Activated CD8-positive, alpha-beta memory T cell treated with anti-CD3 and anti-CD28 coated beads, Interleukin-2, amount 50 U/mL, for 1 hour (primary cell): ENCODE measurements at regions not wholly inside any gene's neighbourhood (a gene's known extent, or its start where the extent isn't known, plus 50 kb on each side); places are given as distances from the start of the nearest gene placed in this dataset.

Source experiments
- DNase-seq: peaks from one replicate; pipeline ENCODE4 v3.0.0-alpha.2; 2020; ENCODE audit errors: extremely low read depth

DNA sequence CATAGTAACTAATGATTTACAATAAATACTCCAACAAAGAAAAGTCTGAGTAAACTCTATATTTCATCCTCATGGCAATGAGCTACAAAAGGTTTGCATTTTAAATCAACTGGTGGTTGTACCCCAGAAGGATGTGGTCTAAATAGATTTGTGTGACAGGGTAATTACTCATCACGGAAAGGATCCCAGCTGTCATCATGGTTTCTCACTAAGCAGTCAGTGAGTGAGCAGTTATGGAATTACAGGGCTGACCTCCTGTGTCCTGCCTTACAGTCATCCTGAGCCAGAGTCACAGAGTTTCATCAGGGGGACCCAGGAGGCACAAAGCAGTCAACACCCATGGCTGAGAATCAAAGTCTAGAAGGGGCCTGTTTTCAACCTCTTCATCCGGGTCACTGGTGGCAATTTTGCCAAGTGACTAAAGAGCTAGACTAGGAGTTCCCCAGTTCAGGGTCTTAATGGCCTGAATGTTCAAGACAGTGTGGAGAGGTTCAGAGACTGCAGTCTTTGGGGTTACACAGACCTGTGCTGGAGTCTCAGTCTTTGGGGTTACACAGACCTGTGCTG is 210.7 kb upstream of the SLC24A2 start:
- DNase-seq = no peak

DNA sequence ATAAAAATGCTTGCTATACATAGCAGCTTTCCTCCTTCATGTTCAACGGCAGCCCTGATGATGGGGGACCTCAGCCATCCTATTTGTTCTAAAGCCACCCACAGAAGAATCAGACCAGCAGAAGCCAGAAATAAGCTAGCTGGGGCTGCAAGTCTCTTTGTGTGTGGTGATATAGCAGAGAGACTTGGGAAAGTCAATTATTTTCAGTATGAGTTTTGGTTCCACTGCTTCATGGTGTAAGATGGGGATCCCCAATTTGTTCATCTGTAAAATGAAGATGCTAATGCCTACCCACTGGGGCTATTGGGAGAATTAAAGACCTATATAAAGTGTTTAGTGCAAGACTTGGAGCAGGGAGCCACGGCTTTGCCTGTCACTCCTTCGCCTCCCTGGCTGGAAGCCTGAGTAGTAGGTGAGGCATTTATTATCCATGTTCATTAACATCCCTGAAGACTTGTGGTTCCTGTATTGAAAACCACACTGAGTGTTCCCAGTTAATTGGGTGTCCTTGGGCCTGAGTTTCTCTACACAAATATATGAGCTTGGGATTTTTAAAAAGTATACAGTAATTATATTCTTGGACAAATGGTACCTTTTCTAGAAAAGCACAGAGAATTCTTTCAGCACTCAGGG is 210.1 kb upstream of the SLC24A2 start:
- DNase-seq = no peak

GRCh38 chr9:19998153-19998552 is 209.3 kb upstream of the SLC24A2 start:
- no peak for DNase-seq

GRCh38 chr9:19995619-19996018 is 206.8 kb upstream of the SLC24A2 start:
- DNase-seq = no peak

DNA sequence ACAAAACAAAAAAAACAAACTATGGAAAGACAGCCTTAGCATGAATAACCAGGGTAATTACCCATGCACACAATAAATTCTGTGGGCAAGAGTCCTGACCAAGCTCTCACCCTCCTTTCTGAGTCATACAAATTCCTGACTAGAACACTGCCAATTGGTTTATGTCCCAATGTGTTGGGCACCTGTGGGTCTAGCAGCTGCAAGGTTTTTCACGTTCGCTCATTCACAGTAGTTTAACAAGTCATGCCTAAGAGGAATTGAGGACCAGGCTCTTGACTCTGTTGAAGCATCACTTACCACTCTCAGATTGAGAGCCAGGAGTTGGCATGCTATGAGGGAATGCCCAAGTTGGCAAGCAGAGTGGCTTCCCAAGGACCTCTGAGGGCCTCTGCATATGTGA is 205.5 kb upstream of the SLC24A2 start:
- DNase-seq = no peak

- no peak for DNase-seq
These were observed 203.7 kb upstream of the SLC24A2 start for GRCh38 chr9:19992556-19992955.

GRCh38 chr9:19989213-19989612 is 200.4 kb upstream of the SLC24A2 start:
- DNase-seq = no peak

DNA sequence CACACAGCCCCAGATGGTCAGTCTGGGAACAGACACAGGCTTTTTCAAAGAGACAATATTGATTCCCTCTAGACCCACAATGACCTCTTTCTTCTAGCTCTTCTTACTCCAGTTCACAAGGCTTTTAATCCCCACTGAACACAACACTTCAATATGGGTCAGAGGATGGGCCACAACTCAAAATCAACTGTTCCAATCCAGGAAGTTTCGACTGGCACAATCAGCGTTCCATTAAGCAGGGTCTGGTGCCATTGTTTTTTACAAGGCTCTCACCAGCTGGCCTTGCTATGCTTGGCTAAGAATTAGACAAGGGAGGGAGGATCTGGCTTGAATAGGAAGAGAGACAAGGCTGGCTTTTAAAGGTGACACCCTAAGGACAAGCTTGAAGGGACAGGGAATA is 199.4 kb upstream of the SLC24A2 start:
- DNase-seq = no peak

DNA sequence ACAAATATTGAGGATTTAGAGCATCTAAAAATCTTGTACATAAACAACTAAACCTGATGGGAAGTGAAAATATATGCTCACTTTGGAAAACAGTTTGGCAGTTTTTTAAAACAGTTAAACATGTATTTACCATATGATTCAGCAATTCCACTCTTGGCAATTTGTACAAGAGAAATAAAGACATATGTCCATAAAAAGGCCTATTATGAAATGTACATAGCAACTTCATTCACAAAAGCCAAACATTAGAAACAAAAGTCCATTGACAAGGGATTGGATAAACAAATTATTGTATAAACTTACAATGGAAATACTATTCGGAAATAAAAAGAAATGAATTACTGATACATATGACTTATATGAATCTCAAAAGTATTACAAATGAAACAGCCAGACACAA is 196.2 kb upstream of the SLC24A2 start:
- no peak for DNase-seq

GRCh38 chr9:19976226-19976625 is 187.4 kb upstream of the SLC24A2 start:
- no peak for DNase-seq

DNA sequence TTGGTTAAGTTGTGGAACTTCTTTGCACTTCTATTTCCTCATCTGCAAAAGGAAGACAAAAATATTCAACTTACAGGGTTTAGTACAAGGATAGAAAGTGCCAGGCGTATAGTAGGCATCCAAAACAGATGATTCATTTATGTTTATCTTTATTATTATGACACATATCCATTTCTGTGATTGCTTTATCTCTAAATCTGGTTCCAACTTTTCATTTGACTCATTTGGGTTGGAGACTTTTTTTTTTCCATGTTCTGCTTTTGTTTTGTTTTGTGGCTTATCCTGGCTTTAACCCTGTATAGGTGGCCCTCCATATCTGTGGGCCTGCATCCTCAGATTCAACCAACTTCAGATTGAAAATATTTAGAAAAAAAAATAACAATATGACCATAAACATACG is 186.7 kb upstream of the SLC24A2 start:
- DNase-seq = no peak

- no peak for DNase-seq
These were observed 180.9 kb upstream of the SLC24A2 start for GRCh38 chr9:19969721-19970120.

GRCh38 chr9:19967888-19968459 is 179.1 kb upstream of the SLC24A2 start:
- DNase-seq = no peak

DNA sequence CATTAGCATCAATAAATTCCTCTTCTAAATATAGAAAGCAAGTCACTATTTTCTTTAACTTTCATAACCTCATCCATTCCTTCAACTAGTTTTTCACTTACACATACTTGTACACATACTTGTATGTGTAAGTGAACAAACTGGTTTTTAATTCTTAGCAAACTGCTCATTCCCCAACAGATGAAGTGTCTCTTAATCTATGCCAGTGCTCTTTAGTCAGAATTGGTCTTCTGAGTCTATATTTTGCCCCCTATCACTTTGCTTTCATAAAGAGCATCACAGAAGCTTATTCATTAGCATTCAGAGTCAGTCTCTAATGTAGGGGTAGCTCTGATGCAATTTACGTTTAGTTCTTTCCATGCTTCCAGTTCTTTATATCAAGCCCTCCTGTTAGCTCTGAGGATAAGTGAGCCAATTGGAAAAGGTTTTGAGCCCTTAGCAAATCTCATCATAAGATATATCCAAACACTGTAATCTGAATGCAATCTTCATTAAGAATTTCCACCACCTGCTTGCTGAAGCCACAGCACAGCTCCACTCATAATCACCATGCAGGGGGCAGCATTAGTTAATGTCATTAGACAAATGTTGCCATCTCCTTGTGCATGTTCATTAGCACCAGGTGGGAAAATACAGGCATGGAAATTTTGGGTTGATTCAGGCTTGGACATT is 178.5 kb upstream of the SLC24A2 start:
- DNase-seq = no peak

DNA sequence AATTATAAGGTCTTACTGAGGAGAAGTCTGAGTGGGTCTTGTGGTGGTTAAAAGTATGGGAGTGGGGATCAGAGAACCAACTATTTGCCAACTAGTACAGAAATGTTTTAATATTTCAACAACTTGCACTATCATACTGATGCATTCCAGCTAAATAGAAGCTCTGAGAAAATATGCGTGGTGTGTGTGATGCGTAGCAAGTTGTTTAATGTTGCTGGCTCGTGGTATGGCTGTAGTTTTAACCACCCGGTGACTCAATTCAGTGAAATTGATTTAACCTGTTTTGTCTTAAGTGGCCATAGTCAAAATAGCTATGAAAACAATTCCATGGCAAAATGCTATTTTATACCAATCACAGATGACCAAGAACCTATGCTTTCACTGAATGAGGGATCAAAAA is 176.5 kb upstream of the SLC24A2 start:
- DNase-seq = no peak

- no peak for DNase-seq
These were observed 159.2 kb upstream of the SLC24A2 start for GRCh38 chr9:19947996-19948395.

DNA sequence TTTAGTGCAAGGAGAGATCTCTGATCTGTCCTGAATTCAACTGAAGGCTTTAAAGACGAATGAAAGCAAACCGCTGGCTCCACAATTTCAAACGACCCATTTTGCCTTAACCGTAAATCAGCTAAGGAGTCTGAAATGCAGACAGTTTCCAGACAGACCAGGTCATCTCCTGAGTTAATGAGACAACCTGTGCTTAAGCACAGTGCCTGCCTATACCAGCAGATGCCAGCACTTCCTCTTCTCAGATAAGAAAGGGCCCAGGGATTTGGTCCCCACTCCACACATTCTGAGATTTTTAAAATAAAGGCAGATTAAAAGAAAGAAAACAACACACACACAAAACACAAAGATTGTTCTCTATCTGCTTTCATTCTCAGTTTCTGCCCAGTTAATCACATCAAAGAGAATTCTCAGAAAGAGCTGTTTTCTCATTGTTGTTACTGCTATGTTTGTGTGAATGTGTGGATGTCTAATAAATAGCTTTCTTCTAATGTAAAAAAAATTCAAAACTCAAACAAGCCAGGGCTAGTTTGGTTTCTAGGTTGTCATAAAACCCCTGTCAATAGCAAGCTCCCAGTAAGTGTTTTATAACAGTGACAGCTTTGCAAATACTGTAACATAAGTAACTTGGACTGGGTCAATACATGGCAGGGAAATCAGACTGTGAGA is 157.7 kb upstream of the SLC24A2 start:
- DNase-seq = no peak

GRCh38 chr9:19941874-19942273 is 153.0 kb upstream of the SLC24A2 start:
- no peak for DNase-seq

DNA sequence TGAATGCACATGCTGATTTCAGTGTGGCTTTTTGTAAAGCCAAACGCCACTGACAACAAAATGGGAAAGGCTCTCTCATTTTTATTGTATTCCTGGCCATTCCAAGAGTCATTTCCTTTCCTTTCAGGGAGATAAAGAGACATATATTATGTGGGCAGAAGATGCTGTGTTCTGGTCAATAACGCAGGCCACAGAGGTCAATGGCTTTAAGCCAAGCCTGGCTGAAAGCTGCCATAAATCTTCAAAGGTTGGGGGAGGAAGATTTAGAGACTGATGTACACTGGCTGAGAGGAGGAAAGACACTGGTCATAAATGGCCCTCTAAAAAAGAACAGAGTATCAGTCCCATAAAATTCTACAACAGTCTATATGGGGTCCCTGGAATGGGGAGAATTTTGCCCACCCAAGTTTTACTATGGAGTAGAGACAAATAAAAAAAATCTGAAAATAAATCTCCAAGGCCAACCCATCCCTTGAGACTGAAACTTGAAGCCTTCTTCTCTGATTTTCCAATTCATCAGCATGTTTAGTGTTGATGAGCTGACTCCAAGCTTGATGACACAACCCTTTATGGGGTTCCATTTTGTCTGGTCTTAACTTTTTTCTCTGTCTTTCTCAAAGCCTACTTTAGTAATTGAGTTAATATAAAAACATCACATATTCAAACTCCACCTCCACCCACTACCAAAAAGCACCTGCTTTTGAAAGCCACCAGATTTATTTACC is 152.1 kb upstream of the SLC24A2 start:
- DNase-seq = no peak

DNA sequence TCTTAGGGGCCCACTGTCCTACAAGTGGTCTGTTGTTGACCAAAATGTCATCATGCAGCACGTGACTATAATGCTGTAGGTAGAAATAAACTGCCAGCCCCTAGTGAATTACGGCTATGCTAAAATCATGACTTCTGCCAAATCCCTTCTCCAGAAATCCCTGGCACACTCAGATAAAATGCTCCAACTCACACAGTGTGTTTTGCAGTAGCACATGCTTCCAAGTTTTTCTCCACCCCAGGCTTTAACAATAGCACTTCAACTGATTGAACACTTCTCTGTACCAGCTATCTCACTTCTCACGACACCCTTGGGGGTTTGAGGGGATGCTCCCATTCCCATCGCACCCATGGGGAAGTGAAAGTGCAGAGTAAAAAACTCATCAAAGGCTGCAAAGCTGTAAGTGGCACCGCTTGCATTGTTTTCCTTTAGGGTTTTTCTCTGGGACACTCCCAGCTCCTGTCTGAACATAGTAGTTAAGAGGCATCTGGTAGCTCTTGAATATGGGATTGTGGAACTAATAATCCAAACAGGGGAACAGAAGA is 151.0 kb upstream of the SLC24A2 start:
- DNase-seq = no peak

GRCh38 chr9:19938990-19939733 is 150.3 kb upstream of the SLC24A2 start:
- no peak for DNase-seq
